Sigmoid colon (tissue), 6 donors: ENCODE measurements at regions not wholly inside any gene's neighbourhood (a gene's known extent, or its start where the extent isn't known, plus 50 kb on each side); places are given as distances from the start of the nearest gene placed in this dataset.
"Not testable (repeated sequence)": the region's sequence is repeated elsewhere in the genome, so short reads cannot be mapped to it uniquely, and the experiment has no call there.

Experiments
- DNase-seq: peaks from one replicate; pipeline ENCODE4 v3.0.0-alpha.2; 2019
- H3K27ac ChIP-seq, 4 donors: fragments of 200-600 bp; sonication (generic); one replicate each; pipeline ENCODE4 v1.5.1; 2016 to 2019; ENCODE audit warnings: mild to moderate bottlenecking in 1 of 4
- H3K27me3 ChIP-seq, 3 donors: fragments of 200-600 bp; sonication (generic); one replicate each; pipeline ENCODE4 v1.5.1; 2019; ENCODE audit warnings: mild to moderate bottlenecking in 1 of 3
- H3K36me3 ChIP-seq, 4 donors: fragments of 200-600 bp; sonication (generic); one replicate each; pipeline ENCODE4 v1.5.1; 2016 to 2019
- H3K4me1 ChIP-seq, 4 donors: fragments of 200-600 bp; sonication (generic); one replicate each; pipeline ENCODE4 v1.5.1; 2017 to 2019
- H3K4me3 ChIP-seq, 4 donors: fragments of 200-600 bp; sonication (generic); one replicate each; pipeline ENCODE4 v1.5.1; 2017 to 2019; ENCODE audit warnings: mild to moderate bottlenecking in 2 of 4, moderate library complexity in 1 of 4
- H3K9me3 ChIP-seq, 4 donors: fragments of 200-600 bp in 3 of 4; sonication (generic) in 3 of 4; one replicate each; pipeline versions ENCODE4 v1.5.1 to v1.6.1; 2013 to 2019
- EP300 ChIP-seq, 4 donors: sonication (generic); formaldehyde crosslinking; IDR thresholded peaks; one replicate each; pipeline ENCODE4 v1.6.1; 2017; ENCODE audit warnings: antibody characterized with exemption in 4 of 4
- POLR2A ChIP-seq, 2 donors: fragments of 450-650 bp; IDR thresholded peaks; one replicate each; pipeline ENCODE4 v1.6.1; 2016; ENCODE audit warnings: antibody characterized with exemption in 2 of 2, mild to moderate bottlenecking in 2 of 2, moderate library complexity in 2 of 2
- POLR2AphosphoS5 ChIP-seq, 4 donors: sonication (generic); formaldehyde crosslinking; IDR thresholded peaks; one replicate each; pipeline ENCODE4 v1.6.1; 2017; ENCODE audit warnings: antibody characterized with exemption in 4 of 4
- WGBS, 2 donors: extraction: QIAGEN DNeasy Blood & Tissue Kit; methylation state at CpG; one replicate each; pipeline ENCODE4 v1.1.7; 2013; 5-methylcytosine and 5-hydroxymethylcytosine counted together
- intact Hi-C: fragments of 100-400 bp; cut with DNase I; formaldehyde crosslinking; loops from one replicate; pipeline ENCODE4 v1.15.1; 2023
- TF ChIP-seq, protein P1 (sequence below), 4 experiments: fragments of 450-650 bp in 3 of 4; fragments of 200-600 bp in 1 of 4; IDR thresholded peaks; one replicate each; pipeline ENCODE4 v1.5.1; 2016 to 2019; ENCODE audit warnings: antibody characterized with exemption in 4 of 4, mild to moderate bottlenecking in 3 of 4, moderate library complexity in 2 of 4
- donor health status: healthy with polysubstance abuse.
- donor health status: healthy.

DNA sequence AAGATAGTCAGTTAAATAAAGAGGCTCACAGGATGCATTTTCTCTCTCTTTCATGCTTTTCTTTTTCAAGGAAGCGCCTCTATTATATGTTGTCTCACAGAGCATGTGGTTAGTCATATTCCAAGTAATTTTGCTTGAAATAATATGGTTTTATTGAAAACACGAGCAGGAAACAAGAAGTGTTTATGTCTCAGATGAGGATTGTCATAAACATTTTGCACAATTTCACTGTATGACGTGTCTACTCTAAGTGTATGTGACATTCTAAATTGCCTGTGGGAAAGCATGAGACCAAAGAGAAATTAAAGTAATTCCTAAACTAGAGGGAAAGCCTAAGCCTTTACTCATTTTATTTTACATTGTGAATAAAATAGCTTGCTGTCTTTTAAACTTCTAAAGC lies 818.6 kb downstream of the EPHA3 start:
- 71 to 74% methylated on average over 3 of the region's 3 CpGs for WGBS, 2 donors
- intact Hi-C loops = no loop called here
- no peak for DNase-seq
- H3K9me3 ChIP-seq = no peaks in the 10 kb centered on the region
- no peaks in the 10 kb centered on the region for H3K27me3 ChIP-seq
- no peaks in the 10 kb centered on the region for H3K4me1 ChIP-seq
- no peak overlapping the region for H3K27ac ChIP-seq
- no peaks in the 10 kb centered on the region for H3K36me3 ChIP-seq
- TF ChIP-seq POLR2A (IDR thresholded peaks at IDR 0.05) (no peak), POLR2AphosphoS5 (IDR thresholded peaks at IDR 0.05) (no peak), EP300 (IDR thresholded peaks at IDR 0.05) (no peak)
- TF ChIP-seq, protein P1, sequence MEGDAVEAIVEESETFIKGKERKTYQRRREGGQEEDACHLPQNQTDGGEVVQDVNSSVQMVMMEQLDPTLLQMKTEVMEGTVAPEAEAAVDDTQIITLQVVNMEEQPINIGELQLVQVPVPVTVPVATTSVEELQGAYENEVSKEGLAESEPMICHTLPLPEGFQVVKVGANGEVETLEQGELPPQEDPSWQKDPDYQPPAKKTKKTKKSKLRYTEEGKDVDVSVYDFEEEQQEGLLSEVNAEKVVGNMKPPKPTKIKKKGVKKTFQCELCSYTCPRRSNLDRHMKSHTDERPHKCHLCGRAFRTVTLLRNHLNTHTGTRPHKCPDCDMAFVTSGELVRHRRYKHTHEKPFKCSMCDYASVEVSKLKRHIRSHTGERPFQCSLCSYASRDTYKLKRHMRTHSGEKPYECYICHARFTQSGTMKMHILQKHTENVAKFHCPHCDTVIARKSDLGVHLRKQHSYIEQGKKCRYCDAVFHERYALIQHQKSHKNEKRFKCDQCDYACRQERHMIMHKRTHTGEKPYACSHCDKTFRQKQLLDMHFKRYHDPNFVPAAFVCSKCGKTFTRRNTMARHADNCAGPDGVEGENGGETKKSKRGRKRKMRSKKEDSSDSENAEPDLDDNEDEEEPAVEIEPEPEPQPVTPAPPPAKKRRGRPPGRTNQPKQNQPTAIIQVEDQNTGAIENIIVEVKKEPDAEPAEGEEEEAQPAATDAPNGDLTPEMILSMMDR (IDR thresholded peaks at IDR 0.05) = no peak
- H3K4me3 ChIP-seq = no peak overlapping the region

DNA sequence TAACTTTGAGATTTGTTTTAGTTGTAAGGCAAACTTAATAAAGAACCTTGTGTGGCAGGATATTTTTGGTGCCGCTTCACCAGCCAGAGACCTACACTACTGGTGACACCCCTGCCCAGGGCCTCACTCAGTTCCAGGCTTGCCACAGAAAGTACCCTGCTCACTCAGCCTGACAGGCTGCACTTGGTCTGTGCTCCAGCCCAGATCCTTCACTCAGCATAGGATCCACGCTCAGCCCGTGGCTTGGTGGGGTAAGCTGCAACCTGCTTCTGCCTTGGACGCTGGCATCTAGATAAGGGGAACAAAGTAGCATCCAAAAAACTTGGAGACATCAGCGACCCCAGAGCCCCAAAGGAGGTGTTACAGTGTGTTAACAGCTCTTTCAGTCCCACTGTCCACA lies 825.5 kb downstream of the EPHA3 start:
- no peaks in the 10 kb centered on the region for H3K36me3 ChIP-seq
- 85% methylated on average over 5 of the region's 5 CpGs for WGBS, 2 donors
- peaks cover 0 to 2% (median 0%) of the 10 kb centered on the region in 4 donors for H3K9me3 ChIP-seq
- H3K27me3 ChIP-seq = no peaks in the 10 kb centered on the region
- no peak overlapping the region for H3K27ac ChIP-seq
- no peaks in the 10 kb centered on the region for H3K4me1 ChIP-seq
- no peak for DNase-seq
- H3K4me3 ChIP-seq = no peak overlapping the region
- TF ChIP-seq POLR2AphosphoS5 (IDR thresholded peaks at IDR 0.05) (no peak), POLR2A (IDR thresholded peaks at IDR 0.05) (no peak), EP300 (IDR thresholded peaks at IDR 0.05) (no peak)
- TF ChIP-seq, protein P1 (IDR thresholded peaks at IDR 0.05) = no peak
- intact Hi-C loops = no loop called here

DNA sequence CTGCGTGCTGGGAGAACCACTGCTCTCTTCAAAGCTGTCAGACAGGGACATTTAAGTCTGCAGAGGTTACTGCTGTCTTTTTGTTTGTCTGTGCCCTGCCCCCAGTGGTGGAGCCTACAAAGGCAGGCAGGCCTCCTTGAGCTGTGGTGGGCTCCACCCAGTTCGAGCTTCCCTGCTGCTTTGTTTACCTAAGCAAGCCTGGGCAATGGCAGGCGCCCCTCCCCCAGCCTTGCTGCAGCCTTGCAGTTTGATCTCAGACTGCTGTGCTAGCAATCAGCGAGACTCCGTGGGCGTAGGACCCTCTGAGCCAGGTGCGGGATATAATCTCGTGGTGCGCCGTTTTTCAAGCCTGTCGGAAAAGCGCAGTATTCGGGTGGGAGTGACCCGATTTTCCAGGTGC lies 837.0 kb downstream of the EPHA3 start:
- H3K27ac ChIP-seq, H3K9me3 ChIP-seq, H3K4me3 ChIP-seq, H3K36me3 ChIP-seq, DNase-seq, H3K27me3 ChIP-seq, intact Hi-C loops, H3K4me1 ChIP-seq: not testable (repeated sequence)
- 85 to 90% methylated on average over 14 of the region's 14 CpGs for WGBS, 2 donors

DNA sequence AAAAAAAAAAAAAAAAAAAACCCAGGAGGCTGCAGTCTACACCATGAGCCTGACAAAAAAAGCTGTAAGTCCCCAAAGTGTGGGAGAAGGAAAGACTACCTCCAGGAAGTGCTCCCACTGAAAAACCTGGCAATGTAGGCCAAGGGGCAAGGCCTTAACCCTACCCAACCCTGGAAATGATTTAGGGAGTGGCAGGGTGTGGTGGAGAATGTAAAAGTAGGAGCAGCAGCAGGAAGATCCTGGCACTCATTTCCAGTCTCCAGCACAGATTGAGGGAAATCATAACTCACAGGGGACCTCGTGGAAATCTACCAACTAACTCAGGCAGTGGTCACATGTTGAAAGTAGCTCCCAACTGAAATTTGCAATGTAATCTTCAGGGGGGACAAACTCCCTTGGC lies 839.5 kb downstream of the EPHA3 start:
- H3K36me3 ChIP-seq = no peaks in the 10 kb centered on the region
- WGBS, 2 donors = 17 to 56% methylated on average over 1 of the region's 1 CpG
- TF ChIP-seq, protein P1 (IDR thresholded peaks at IDR 0.05) = no peak
- no peak for TF ChIP-seq POLR2AphosphoS5 (IDR thresholded peaks at IDR 0.05)
- no peaks in the 10 kb centered on the region for H3K9me3 ChIP-seq
- no peak overlapping the region for H3K4me3 ChIP-seq
- DNase-seq = no peak
- intact Hi-C loops = no loop called here
- peaks cover 0 to 8% (median 0%) of the 10 kb centered on the region in 4 donors for H3K4me1 ChIP-seq
- no peak overlapping the region for H3K27ac ChIP-seq
- no peaks in the 10 kb centered on the region for H3K27me3 ChIP-seq

DNA sequence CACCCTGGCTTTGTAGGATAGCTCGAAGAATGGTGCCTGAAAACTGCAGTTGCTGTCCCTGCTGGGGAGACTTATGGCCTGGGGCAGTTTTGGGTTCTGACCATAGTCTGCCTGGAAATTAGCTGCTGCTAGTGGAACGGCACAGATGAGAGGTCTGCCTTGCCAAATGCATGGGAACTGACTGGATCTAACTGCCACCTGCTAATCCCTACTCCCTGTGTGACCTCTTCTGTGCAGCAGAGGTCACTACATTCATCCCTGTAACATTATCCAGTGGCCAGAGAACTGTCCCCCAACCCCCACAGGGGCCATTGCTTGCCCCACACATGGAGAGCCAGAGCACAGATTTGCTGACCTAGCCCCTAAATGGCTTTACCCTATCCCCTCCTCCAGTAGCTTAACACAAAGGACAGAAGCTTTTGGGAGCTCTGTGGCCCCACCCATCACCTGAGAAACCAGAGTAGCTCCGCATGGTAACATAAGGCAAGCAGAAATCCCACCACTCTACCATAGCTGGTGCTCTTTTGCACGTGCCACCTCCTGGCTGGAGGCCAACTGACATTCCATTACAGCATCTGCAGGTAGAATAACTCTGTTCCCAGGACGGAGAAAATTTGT lies 840.0 kb downstream of the EPHA3 start:
- 37 to 76% methylated on average over 5 of the region's 5 CpGs for WGBS, 2 donors
- Histone ChIP-seq H3K4me3 (no peak overlapping the region), H3K27me3 (no peaks in the 10 kb centered on the region), H3K9me3 (no peaks in the 10 kb centered on the region), H3K4me1 (peaks cover 0 to 8% (median 0%) of the 10 kb centered on the region in 4 donors), H3K27ac (no peak overlapping the region), H3K36me3 (no peaks in the 10 kb centered on the region)
- intact Hi-C loops = no loop called here
- no peak for DNase-seq
- TF ChIP-seq EP300 (IDR thresholded peaks at IDR 0.05) (no peak), POLR2AphosphoS5 (IDR thresholded peaks at IDR 0.05) (no peak), POLR2A (IDR thresholded peaks at IDR 0.05) (no peak)

DNA sequence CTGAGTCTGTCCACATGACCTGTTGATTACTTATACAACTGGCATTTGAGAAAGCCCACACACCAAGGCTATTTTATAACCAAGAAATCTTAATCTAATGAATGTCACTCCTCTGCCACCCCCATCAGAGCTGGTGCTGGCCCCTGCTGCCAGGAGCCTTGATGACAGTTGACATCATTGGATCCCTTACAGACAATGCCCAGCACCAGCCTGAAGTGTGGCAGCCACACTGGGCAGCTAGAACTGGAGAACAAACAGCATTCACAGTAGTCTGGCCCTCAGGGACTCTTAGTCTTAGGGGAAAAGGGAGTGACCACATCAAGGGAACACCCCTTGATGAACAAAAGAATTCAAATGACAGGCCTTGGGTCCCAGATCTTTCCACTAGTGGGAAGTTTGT lies 840.6 kb downstream of the EPHA3 start:
- H3K27me3 ChIP-seq = no peaks in the 10 kb centered on the region
- intact Hi-C loops = no loop called here
- no peak overlapping the region for H3K27ac ChIP-seq
- H3K36me3 ChIP-seq = no peaks in the 10 kb centered on the region
- H3K4me3 ChIP-seq = no peak overlapping the region
- TF ChIP-seq POLR2AphosphoS5 (IDR thresholded peaks at IDR 0.05) = no peak
- TF ChIP-seq, protein P1 (IDR thresholded peaks at IDR 0.05) = no peak
- no peak for TF ChIP-seq POLR2A (IDR thresholded peaks at IDR 0.05)
- no peak for TF ChIP-seq EP300 (IDR thresholded peaks at IDR 0.05)
- no peaks in the 10 kb centered on the region for H3K9me3 ChIP-seq
- no peak for DNase-seq
- H3K4me1 ChIP-seq = peaks cover 0 to 8% (median 1%) of the 10 kb centered on the region in 4 donors
